RPMI8226 (cell line): ENCODE measurements at regions not wholly inside any gene's neighbourhood (a gene's known extent, or its start where the extent isn't known, plus 50 kb on each side); places are given as distances from the start of the nearest gene placed in this dataset.

ENCODE experiments used
- DNase-seq: peaks from one replicate; pipeline ENCODE4 v3.0.0-alpha.2; 2015

- no peak for DNase-seq
Measured at GRCh38 chr18:68520406-68521075, 194.4 kb downstream of the TMX3 start.

DNA sequence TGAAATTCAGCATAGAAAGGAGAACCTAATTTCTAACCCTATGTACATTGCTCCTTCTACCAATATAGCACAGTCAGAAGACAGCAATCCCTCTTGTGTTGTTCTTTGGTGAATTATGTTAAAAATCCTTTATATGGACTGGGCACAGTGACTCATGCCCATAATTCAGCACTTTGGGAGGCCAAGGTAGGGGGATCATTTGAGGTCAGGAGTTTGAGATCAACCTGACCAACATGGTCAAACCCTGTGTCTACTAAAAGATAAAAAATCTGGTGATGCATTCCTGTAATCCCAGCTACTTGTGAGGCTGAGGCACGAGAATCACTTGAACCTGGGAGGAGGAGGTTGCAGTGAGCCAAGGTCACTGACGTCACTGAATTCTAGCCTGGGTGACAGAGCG lies 195.6 kb downstream of the TMX3 start:
- DNase-seq: no peak

DNA sequence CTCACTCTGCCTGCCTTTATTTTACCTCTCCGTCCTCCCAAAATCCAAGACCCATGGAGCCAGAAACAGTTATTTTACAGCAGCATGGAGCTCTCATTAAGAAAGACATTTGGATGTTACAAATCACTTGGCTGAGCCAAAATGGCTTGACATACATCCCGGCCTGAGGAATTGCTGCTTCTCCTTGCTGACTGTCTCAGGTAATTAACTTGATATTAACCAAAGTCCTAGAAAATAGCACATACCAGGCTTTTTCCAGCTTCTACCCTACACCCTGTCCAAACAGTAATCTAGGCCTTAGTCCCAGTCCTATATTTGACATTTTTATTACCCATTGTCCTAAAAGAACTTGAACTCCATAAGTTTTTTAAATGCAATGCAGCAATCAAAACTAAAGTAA lies 205.0 kb downstream of the TMX3 start:
- DNase-seq: no peak

GRCh38 chr18:68507781-68508180 lies 207.1 kb downstream of the TMX3 start:
- DNase-seq: no peak

GRCh38 chr18:68505178-68505574 lies 209.7 kb downstream of the TMX3 start:
- DNase-seq: no peak

- no peak for DNase-seq
Measured at GRCh38 chr18:68504441-68505177, 210.3 kb downstream of the TMX3 start.

GRCh38 chr18:68500556-68500955 lies 214.4 kb downstream of the TMX3 start:
- DNase-seq: no peak

GRCh38 chr18:68499141-68499540 lies 215.8 kb downstream of the TMX3 start:
- DNase-seq: no peak

DNA sequence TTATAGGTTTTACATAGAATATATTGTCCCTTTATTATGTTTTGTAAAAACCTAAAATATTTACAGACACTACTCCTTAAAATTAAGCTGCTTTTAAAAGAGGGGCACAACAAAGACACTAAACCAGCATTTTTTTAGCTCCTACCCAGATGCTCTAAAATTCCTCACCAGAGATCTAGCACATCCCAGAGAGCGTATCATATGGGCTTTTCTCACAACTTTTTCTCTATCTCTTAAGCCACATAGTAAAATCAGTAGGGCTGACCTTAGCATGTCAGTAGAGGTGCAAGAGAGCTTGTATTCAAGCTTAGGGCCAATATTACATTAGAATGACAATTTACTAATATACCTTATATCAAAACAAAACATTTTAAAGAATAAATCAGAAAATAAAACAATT lies 216.3 kb downstream of the TMX3 start:
- no peak for DNase-seq

- DNase-seq: no peak
Measured at GRCh38 chr18:68498185-68498584, 216.7 kb downstream of the TMX3 start.

GRCh38 chr18:68494802-68495581 lies 219.9 kb downstream of the TMX3 start:
- DNase-seq: no peak

DNA sequence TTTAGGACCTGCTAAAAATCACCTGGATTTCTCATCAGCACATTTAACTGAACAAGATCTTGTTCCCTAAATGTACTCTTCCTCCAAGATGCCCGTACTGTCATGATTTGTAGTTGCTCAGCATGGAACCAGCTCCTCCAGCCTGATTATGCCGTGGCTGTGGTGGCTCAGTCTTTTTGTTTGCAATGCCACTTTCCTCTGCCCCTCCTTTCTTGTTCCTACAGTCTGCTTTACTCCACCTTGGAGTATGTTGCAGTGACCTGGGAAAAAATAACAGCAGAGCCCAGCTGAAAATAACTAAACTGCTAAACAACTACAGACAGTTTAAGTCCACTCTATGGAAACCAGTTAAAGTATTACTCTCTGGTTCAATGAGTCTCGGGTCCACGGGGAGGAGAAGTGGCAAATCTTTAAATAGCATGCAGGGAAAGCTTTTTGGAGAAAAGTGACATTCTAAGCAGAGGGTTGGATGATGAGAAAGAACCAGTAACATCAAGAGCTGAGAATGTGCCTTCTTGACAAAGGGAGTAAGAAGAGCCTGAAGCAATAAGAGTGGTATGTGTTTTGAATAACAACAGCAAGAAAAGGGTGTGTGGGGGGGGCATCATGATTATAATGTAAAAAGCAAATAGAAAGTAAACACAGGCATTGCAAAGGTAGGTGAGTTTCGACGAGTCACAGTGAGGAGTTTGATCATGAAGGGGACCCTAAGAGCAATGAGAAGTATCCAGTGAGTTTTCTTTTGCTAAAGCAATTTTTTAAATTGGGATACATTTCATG lies 225.7 kb downstream of the TMX3 start:
- DNase-seq: no peak

DNA sequence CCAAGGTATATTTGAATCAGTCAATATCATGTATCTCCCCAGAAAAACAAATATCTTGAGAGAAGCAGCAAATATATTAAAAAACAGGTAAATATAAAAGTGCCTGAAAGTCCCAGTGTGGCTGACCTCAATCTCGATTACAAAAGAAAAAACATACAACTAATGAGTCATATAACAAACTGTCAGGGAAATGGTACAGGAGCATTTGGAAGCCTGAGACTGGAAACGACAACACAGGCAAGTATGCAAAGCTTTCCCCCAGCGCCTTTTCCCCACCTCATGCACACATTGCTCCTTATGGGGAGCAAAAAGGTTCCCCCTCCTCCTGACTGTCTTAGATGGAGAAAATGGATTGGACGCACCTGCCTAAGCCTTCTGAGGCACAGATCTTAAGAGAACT lies 230.7 kb downstream of the TMX3 start:
- DNase-seq: no peak

GRCh38 chr18:68482815-68483214 lies 232.1 kb downstream of the TMX3 start:
- DNase-seq: no peak

- DNase-seq: no peak
Measured at GRCh38 chr18:68480196-68480595, 234.7 kb downstream of the TMX3 start.

- no peak for DNase-seq
Measured at GRCh38 chr18:68478246-68478645, 236.7 kb downstream of the TMX3 start.

GRCh38 chr18:68475883-68476282 lies 239.0 kb downstream of the TMX3 start:
- DNase-seq: no peak

GRCh38 chr18:68472701-68473295 lies 242.1 kb downstream of the TMX3 start:
- no peak for DNase-seq

DNA sequence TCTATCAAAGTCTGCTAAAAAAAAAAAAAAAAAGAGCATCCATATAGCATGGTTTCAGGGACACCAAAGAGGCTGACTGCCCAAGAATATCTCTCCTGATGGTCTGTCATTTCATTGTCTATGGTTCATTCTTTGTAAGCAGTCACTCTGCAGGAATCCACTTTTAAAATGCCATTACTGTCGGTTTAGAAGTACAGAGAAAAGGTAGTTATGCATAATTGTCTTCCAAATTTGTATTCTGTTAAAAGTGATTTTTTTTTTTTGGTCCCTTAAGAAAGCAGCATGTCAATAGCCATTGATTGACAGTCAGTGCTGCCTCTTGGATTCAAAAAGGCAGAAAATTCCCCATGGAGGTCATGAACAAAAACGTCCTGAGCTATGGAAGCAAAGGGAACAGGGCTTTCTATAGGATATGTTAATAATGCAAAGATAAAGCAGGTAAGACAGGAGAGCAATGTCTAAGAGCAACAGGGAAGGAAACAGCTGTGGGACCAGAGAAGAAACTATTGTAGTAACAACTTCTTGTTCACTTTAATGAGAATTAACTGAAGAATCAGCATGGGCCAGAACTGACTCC lies 245.8 kb downstream of the TMX3 start:
- no peak for DNase-seq

DNA sequence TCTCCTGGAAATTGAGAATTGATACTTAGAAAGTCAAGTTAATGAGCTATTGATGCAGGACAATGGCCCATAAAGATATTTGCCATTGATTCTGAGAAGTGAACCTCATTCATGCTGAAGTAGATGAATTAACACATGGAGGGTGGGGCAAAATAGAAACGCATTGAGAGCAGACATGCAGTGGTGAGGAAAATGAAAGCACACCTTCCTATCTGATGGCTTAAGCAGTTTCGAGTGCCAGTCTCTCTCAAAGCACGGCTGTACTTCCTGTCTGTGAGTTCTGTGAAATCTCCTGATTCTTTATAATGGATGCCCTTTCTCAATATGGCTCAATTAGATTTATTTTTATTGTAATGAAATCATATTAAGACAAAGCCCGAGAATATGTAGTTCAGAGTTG lies 247.0 kb downstream of the TMX3 start:
- DNase-seq: peak; percentile 72

GRCh38 chr18:68467329-68467728 lies 247.6 kb downstream of the TMX3 start:
- DNase-seq: no peak

GRCh38 chr18:68466672-68467071 lies 248.2 kb downstream of the TMX3 start:
- DNase-seq: no peak
